ENCODE measurements at regions not wholly inside any gene's neighbourhood (a gene's known extent, or its start where the extent isn't known, plus 50 kb on each side); places are given as distances from the start of the nearest gene placed in this dataset.

DNA sequence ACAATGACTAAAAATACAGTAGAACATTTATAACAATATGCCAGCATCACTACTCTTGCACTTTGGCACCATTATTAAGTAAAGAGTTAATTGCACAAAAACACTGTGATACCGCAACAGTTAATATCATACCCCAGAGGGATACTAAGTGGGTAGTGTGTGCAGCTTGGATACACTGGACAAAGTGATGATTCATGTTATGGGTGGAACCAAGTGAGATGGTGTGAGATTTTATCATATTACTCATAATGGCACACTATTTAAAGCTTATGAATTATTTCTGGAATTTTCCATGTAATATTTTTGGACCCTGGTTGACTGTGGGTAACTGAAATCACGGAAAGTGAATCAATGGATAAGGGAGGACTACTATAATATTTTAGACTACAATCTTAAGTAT, 265.3 kb downstream of the PCDH18 start:
- no peak for TF ChIP-seq TAF1 (IDR thresholded peaks at IDR 0.05; ENCODE audit: low read depth)
- TF ChIP-seq TEAD4 (IDR thresholded peaks at IDR 0.05) = no peak
- no peak for TF ChIP-seq EGR1 (IDR thresholded peaks at IDR 0.05)
- no peak for TF ChIP-seq MAX (IDR thresholded peaks at IDR 0.05)
- TF ChIP-seq RAD21 (IDR thresholded peaks at IDR 0.05; ENCODE audit: low read depth) = no peak
- no peak for TF ChIP-seq TCF12 (IDR thresholded peaks at IDR 0.05; ENCODE audit: low read depth)
- no peak for TF ChIP-seq NFIC (IDR thresholded peaks at IDR 0.05)
- no peak for TF ChIP-seq CEBPB (IDR thresholded peaks at IDR 0.05)
- TF ChIP-seq, protein P1, sequence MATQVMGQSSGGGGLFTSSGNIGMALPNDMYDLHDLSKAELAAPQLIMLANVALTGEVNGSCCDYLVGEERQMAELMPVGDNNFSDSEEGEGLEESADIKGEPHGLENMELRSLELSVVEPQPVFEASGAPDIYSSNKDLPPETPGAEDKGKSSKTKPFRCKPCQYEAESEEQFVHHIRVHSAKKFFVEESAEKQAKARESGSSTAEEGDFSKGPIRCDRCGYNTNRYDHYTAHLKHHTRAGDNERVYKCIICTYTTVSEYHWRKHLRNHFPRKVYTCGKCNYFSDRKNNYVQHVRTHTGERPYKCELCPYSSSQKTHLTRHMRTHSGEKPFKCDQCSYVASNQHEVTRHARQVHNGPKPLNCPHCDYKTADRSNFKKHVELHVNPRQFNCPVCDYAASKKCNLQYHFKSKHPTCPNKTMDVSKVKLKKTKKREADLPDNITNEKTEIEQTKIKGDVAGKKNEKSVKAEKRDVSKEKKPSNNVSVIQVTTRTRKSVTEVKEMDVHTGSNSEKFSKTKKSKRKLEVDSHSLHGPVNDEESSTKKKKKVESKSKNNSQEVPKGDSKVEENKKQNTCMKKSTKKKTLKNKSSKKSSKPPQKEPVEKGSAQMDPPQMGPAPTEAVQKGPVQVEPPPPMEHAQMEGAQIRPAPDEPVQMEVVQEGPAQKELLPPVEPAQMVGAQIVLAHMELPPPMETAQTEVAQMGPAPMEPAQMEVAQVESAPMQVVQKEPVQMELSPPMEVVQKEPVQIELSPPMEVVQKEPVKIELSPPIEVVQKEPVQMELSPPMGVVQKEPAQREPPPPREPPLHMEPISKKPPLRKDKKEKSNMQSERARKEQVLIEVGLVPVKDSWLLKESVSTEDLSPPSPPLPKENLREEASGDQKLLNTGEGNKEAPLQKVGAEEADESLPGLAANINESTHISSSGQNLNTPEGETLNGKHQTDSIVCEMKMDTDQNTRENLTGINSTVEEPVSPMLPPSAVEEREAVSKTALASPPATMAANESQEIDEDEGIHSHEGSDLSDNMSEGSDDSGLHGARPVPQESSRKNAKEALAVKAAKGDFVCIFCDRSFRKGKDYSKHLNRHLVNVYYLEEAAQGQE (IDR thresholded peaks at IDR 0.05; ENCODE audit: low read depth) = no peak
- TF ChIP-seq, protein P2, sequence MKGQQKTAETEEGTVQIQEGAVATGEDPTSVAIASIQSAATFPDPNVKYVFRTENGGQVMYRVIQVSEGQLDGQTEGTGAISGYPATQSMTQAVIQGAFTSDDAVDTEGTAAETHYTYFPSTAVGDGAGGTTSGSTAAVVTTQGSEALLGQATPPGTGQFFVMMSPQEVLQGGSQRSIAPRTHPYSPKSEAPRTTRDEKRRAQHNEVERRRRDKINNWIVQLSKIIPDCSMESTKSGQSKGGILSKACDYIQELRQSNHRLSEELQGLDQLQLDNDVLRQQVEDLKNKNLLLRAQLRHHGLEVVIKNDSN (IDR thresholded peaks at IDR 0.05) = no peak
- no peak for TF ChIP-seq CREB1 (IDR thresholded peaks at IDR 0.05; ENCODE audit: low read depth)
- TF ChIP-seq YY1 (IDR thresholded peaks at IDR 0.05; ENCODE audit: low read depth) = no peak
- no peak for TF ChIP-seq EP300 (IDR thresholded peaks at IDR 0.05; ENCODE audit: borderline replicate concordance)
- TF ChIP-seq ZBTB7A (IDR thresholded peaks at IDR 0.05; ENCODE audit: low read depth) = no peak

DNA sequence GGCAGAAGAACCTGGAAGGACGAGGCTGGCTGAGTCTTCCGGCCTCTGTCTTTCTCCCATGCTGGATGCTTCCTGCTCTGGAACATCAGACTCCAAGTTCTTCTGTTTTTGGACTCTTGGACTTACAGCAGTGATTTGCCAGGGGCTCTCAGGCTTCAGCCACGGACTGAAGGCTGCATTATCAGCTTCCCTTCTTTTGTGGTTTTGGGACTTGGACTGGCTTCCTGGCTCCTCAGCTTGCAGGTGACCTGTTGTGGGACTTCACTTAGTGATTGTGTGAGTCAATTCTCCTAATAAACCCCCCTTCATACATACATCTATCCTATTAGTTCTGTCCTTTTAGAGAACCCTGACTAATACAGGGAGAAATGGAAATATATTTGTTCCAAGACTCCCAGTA, 265.8 kb downstream of the PCDH18 start:
- no peak for TF ChIP-seq ZBTB7A (IDR thresholded peaks at IDR 0.05; ENCODE audit: low read depth)
- no peak for TF ChIP-seq NFIC (IDR thresholded peaks at IDR 0.05)
- no peak for TF ChIP-seq CREB1 (IDR thresholded peaks at IDR 0.05; ENCODE audit: low read depth)
- TF ChIP-seq RAD21 (IDR thresholded peaks at IDR 0.05; ENCODE audit: low read depth) = no peak
- TF ChIP-seq, protein P1 (IDR thresholded peaks at IDR 0.05; ENCODE audit: low read depth) = no peak
- TF ChIP-seq EGR1 (IDR thresholded peaks at IDR 0.05) = no peak
- no peak for TF ChIP-seq MAX (IDR thresholded peaks at IDR 0.05)
- no peak for TF ChIP-seq EP300 (IDR thresholded peaks at IDR 0.05; ENCODE audit: borderline replicate concordance)
- TF ChIP-seq YY1 (IDR thresholded peaks at IDR 0.05; ENCODE audit: low read depth) = no peak
- no peak for TF ChIP-seq TCF12 (IDR thresholded peaks at IDR 0.05; ENCODE audit: low read depth)

DNA sequence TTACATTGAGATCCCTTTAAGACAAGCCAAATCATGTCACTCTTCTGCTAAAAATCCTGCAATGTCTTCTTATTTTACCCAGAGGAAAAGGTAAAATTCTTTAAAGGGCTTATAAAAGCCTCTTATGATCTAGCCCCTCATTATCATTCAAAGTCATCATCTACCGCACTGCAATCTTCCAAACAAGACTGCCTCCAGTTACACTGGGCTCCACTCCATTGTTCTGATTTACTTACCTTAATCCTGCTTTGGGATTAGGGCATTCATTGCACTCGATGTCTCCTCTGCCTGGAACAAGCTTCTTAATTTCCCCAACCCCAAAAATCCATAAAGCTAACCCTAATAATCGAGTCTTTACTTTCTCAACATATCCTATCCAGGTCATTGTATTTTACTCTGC, 269.1 kb downstream of the PCDH18 start:
- TF ChIP-seq, protein P1 (IDR thresholded peaks at IDR 0.05; ENCODE audit: low read depth) = no peak
- no peak for TF ChIP-seq MAX (IDR thresholded peaks at IDR 0.05)
- TF ChIP-seq, protein P2 (IDR thresholded peaks at IDR 0.05) = no peak
- no peak for TF ChIP-seq EGR1 (IDR thresholded peaks at IDR 0.05)
- TF ChIP-seq CEBPB (IDR thresholded peaks at IDR 0.05) = no peak
- TF ChIP-seq RAD21 (IDR thresholded peaks at IDR 0.05; ENCODE audit: low read depth) = no peak

- no peak for TF ChIP-seq EP300 (IDR thresholded peaks at IDR 0.05; ENCODE audit: borderline replicate concordance)
- no peak for TF ChIP-seq NFIC (IDR thresholded peaks at IDR 0.05)
- TF ChIP-seq CEBPB (IDR thresholded peaks at IDR 0.05) = no peak
- TF ChIP-seq TEAD4 (IDR thresholded peaks at IDR 0.05) = no peak
- TF ChIP-seq, protein P1 (IDR thresholded peaks at IDR 0.05; ENCODE audit: low read depth) = no peak
- TF ChIP-seq YY1 (IDR thresholded peaks at IDR 0.05; ENCODE audit: low read depth) = no peak
- TF ChIP-seq, protein P2 (IDR thresholded peaks at IDR 0.05) = no peak
- TF ChIP-seq TAF1 (IDR thresholded peaks at IDR 0.05; ENCODE audit: low read depth) = no peak
- no peak for TF ChIP-seq FOXM1 (IDR thresholded peaks at IDR 0.05; ENCODE audit: borderline replicate concordance, low read depth)
- TF ChIP-seq EGR1 (IDR thresholded peaks at IDR 0.05) = no peak
- TF ChIP-seq TCF12 (IDR thresholded peaks at IDR 0.05; ENCODE audit: low read depth) = no peak
- TF ChIP-seq MAX (IDR thresholded peaks at IDR 0.05) = no peak
- TF ChIP-seq CREB1 (IDR thresholded peaks at IDR 0.05; ENCODE audit: low read depth) = no peak
Observed at GRCh38 chr4:137253949-137254348, 278.3 kb downstream of the PCDH18 start.

Measured in Ishikawa (cell line).